CD8-positive, alpha-beta memory T cell (primary cell): ENCODE measurements at regions not wholly inside any gene's neighbourhood (a gene's known extent, or its start where the extent isn't known, plus 50 kb on each side); places are given as distances from the start of the nearest gene placed in this dataset.

Experiments used
- CTCF ChIA-PET: fragments of 350-600 bp; sonication (Branson Sonifier 250); formaldehyde crosslinking; loops from one replicate; lab custom pipeline; 2021; ENCODE audit warnings: antibody characterized with exemption; lab: Charles Lee
- POLR2A ChIA-PET: fragments of 350-600 bp; sonication (Branson Sonifier 250); formaldehyde crosslinking; loops from one replicate; lab custom pipeline; 2021; ENCODE audit warnings: antibody characterized with exemption; lab: Charles Lee
- DNase-seq, 5 donors: peaks; one replicate each; pipeline versions ENCODE4 v3.0.0 to v3.0.0-alpha.2; 2020 to 2022; ENCODE audit warnings: mixed read lengths in 1 of 5
- H3K27ac ChIP-seq: one replicate; pipeline ENCODE4 v1.7.0; 2013; ENCODE audit warnings: low read depth, mild to moderate bottlenecking, low read length, moderate library complexity
- H3K27me3 ChIP-seq: 2 replicates; pipeline ENCODE4 v1.7.0; 2013; ENCODE audit warnings: low read length, mild to moderate bottlenecking; ENCODE audit not compliant: insufficient read depth, poor library complexity, severe bottlenecking
- H3K36me3 ChIP-seq: 2 replicates; pipeline ENCODE4 v1.7.0; 2013; ENCODE audit warnings: mild to moderate bottlenecking, low read length, moderate library complexity; ENCODE audit not compliant: insufficient read depth
- H3K4me1 ChIP-seq: 2 replicates; pipeline ENCODE4 v1.7.0; 2013; ENCODE audit warnings: mild to moderate bottlenecking, low read length, moderate library complexity; ENCODE audit not compliant: insufficient read depth
- H3K4me3 ChIP-seq: 2 replicates; pipeline ENCODE4 v1.7.0; 2013; ENCODE audit warnings: mild to moderate bottlenecking, low read length
- H3K9me3 ChIP-seq: 2 replicates; pipeline ENCODE4 v1.7.0; 2013; ENCODE audit warnings: mild to moderate bottlenecking, low read length
- H3K27ac Mint-ChIP-seq, 8 donors: one replicate each; pipeline ENCODE4 v1.8.0; 2020 to 2021; ENCODE audit warnings: mixed read lengths in 8 of 8, mild to moderate bottlenecking in 6 of 8, inconsistent platforms in 3 of 8, moderate library complexity in 3 of 8
- H3K27me3 Mint-ChIP-seq, 2 donors: one replicate each; pipeline ENCODE4 v1.8.0; 2020 to 2021; ENCODE audit warnings: mixed read lengths in 2 of 2, mild to moderate bottlenecking in 1 of 2, moderate library complexity in 1 of 2
- H3K36me3 Mint-ChIP-seq, 3 donors: one replicate each; pipeline ENCODE4 v1.8.0; 2020 to 2021; ENCODE audit warnings: mixed read lengths in 3 of 3, inconsistent platforms in 1 of 3, mild to moderate bottlenecking in 1 of 3
- H3K4me1 Mint-ChIP-seq, 3 donors: one replicate each; pipeline ENCODE4 v1.8.0; 2020 to 2021; ENCODE audit warnings: mixed read lengths in 3 of 3, inconsistent platforms in 1 of 3, mild to moderate bottlenecking in 1 of 3
- H3K4me3 Mint-ChIP-seq, 7 donors: one replicate each; pipeline ENCODE4 v1.8.0; 2020 to 2021; ENCODE audit warnings: mixed read lengths in 7 of 7, mild to moderate bottlenecking in 6 of 7, moderate library complexity in 4 of 7, inconsistent platforms in 2 of 7
- H3K9me3 Mint-ChIP-seq, 5 donors: one replicate each; pipeline ENCODE4 v1.8.0; 2020 to 2022; ENCODE audit warnings: mixed read lengths in 5 of 5, mild to moderate bottlenecking in 3 of 5, moderate library complexity in 2 of 5, inconsistent platforms in 1 of 5

DNA sequence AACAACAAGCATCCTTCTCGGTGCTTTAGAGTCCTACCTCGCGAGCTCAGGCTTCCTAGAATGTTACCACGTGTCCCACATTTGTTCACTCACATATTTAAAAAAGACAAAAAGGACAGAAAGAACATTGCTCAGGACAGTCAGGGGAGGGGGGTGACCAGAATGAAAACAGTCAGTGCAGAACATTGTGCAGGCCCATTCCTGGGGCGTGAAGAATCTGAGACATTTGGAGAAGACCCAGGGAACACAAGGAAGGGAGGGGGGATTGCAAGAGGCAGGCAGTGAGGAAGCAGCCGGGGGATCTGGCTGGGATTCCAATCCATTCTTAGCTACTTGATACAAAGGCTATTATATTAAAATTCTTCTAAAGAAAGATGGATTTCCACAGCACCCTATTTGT lies 270.4 kb upstream of the CITED2 start:
- ChIA-PET CTCF (no interaction called here), POLR2A (no interaction called here)
- H3K4me1 ChIP-seq = peaks cover 5% of the 10 kb centered on the region

DNA sequence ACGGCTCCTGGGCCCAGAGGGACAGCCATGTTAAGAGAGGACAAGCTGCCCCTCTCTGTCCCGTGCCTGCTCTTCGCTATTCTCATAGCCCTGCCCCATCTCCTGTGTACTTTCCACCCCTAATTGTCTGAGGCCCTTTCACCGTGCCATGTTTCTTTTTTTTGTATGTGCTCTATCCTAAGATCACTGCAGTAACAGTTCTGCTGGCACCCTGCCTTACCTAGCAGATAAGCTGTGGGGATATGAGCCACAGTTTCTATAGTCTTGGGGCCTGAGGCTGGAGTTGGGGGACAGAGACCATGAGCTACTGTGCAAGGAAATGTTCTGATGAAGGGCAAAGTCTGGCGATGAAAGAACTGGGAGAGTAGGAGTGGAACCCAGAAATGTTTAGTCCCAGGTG lies 269.5 kb upstream of the CITED2 start:
- ChIA-PET CTCF (no interaction called here), POLR2A (no interaction called here)
- Mint-ChIP-seq H3K4me1 (peaks cover 10 to 16% (median 15%) of the 10 kb centered on the region in 3 donors), H3K9me3 (peaks cover 0 to 4% (median 0%) of the 10 kb centered on the region in 5 donors), H3K27me3 (peaks cover 0 to 2% of the 10 kb centered on the region in 2 donors), H3K27ac (peak overlapping the region in 1 of 8 donors; percentile 11), H3K36me3 (peaks cover 0 to 8% (median 0%) of the 10 kb centered on the region in 3 donors), H3K4me3 (no peak overlapping the region)
- no peak for DNase-seq
- Histone ChIP-seq H3K27ac (no peak overlapping the region), H3K9me3 (no peaks in the 10 kb centered on the region), H3K4me1 (peaks cover 5% of the 10 kb centered on the region), H3K27me3 (no peaks in the 10 kb centered on the region), H3K4me3 (no peak overlapping the region), H3K36me3 (no peaks in the 10 kb centered on the region)

More for the DNA sequence above, 270.4 kb upstream of the CITED2 start:
- no peak for DNase-seq
- Histone ChIP-seq H3K27me3 (no peaks in the 10 kb centered on the region), H3K4me3 (no peak overlapping the region), H3K27ac (no peak overlapping the region), H3K9me3 (no peaks in the 10 kb centered on the region), H3K36me3 (no peaks in the 10 kb centered on the region)
- Mint-ChIP-seq H3K27ac (no peak overlapping the region), H3K9me3 (peaks cover 0 to 4% (median 0%) of the 10 kb centered on the region in 5 donors), H3K27me3 (peaks cover 0 to 2% of the 10 kb centered on the region in 2 donors), H3K4me1 (peaks cover 7 to 16% (median 10%) of the 10 kb centered on the region in 3 donors), H3K36me3 (peaks cover 0 to 8% (median 0%) of the 10 kb centered on the region in 3 donors), H3K4me3 (no peak overlapping the region)

DNA sequence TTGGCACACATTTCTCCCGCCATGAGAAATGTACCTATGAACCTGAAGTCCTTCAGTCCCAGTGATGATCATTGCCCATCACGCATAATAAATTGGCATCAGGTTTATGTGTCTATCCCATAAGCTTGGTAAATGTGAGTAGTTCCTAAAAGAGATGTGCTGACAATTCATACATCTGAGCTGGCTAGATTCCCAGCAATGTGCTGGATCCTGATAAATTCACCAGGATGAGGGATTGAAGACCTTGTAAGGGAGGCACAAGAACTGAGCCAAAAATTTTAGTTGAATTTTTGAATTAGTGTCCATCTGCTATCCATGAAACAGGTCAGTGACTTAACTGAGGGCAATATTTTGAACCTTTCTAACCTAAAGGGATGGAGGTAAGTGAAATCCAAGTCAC lies 267.9 kb upstream of the CITED2 start:
- ChIA-PET POLR2A (no interaction called here), CTCF (no interaction called here)
- no peak overlapping the region for H3K4me3 Mint-ChIP-seq
- Histone ChIP-seq H3K4me3 (no peak overlapping the region), H3K9me3 (no peaks in the 10 kb centered on the region), H3K27me3 (no peaks in the 10 kb centered on the region), H3K27ac (no peak overlapping the region), H3K4me1 (peaks cover 5% of the 10 kb centered on the region), H3K36me3 (no peaks in the 10 kb centered on the region)
- peaks cover 0 to 4% of the 10 kb centered on the region in 2 donors for H3K27me3 Mint-ChIP-seq
- no peak overlapping the region for H3K27ac Mint-ChIP-seq
- peaks cover 0 to 15% (median 0%) of the 10 kb centered on the region in 3 donors for H3K36me3 Mint-ChIP-seq
- peaks cover 10 to 16% (median 15%) of the 10 kb centered on the region in 3 donors for H3K4me1 Mint-ChIP-seq
- peaks cover 0 to 4% (median 0%) of the 10 kb centered on the region in 5 donors for H3K9me3 Mint-ChIP-seq
- no peak for DNase-seq

DNA sequence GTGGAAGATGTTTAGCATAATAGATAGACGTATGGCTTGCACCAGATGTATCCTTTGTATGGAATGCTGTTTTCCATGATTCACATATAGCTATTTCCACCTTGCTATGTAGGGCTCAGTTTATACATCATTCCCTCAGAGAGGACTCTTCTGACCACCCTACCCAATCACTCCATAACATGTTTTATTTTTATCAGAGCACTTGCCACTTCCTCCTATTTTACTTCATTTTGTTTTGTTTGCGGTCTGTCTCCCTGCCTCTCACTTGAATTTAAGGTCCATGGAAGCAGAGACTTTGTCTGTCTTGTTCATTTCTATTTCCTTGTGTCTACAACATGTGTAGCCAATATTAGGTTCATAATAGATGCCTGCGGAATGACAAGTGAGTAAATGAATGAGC lies 266.9 kb upstream of the CITED2 start:
- H3K36me3 Mint-ChIP-seq = peaks cover 0 to 8% (median 0%) of the 10 kb centered on the region in 3 donors
- H3K4me3 ChIP-seq = no peak overlapping the region
- H3K27ac ChIP-seq = no peak overlapping the region
- no peaks in the 10 kb centered on the region for H3K27me3 ChIP-seq
- H3K4me1 ChIP-seq = peaks cover 5% of the 10 kb centered on the region
- peaks cover 10 to 16% (median 15%) of the 10 kb centered on the region in 3 donors for H3K4me1 Mint-ChIP-seq
- H3K36me3 ChIP-seq = no peaks in the 10 kb centered on the region
- DNase-seq = no peak
- ChIA-PET POLR2A (no interaction called here), CTCF (no interaction called here)
- H3K9me3 ChIP-seq = no peaks in the 10 kb centered on the region
- no peak overlapping the region for H3K4me3 Mint-ChIP-seq
- no peaks in the 10 kb centered on the region for H3K9me3 Mint-ChIP-seq
- H3K27ac Mint-ChIP-seq = no peak overlapping the region
- H3K27me3 Mint-ChIP-seq = peaks cover 0 to 6% of the 10 kb centered on the region in 2 donors

DNA sequence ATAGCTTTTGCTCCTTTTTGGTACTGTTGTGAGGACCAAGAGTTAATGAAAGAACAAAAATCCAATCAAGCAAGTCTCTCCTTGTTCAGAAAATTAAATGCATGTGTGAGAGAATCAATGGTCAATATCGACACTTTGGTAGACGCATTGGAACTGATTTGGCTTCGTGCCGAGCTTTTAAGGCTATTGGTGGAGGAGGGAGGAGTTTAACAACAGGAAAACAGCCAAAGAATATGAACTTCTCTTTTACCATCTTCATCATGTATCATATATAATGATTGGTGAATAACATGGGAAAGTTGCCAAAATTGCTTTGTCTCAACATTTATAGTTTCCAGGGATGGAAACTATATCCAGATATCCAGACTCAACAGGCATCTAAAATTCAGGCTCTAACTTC lies 266.5 kb upstream of the CITED2 start:
- no peak for DNase-seq
- no peaks in the 10 kb centered on the region for H3K36me3 ChIP-seq
- no peak overlapping the region for H3K27ac Mint-ChIP-seq
- H3K4me1 Mint-ChIP-seq = peaks cover 10 to 16% (median 15%) of the 10 kb centered on the region in 3 donors
- H3K36me3 Mint-ChIP-seq = peaks cover 0 to 7% (median 0%) of the 10 kb centered on the region in 3 donors
- ChIA-PET POLR2A (no interaction called here), CTCF (no interaction called here)
- H3K9me3 ChIP-seq = no peaks in the 10 kb centered on the region
- no peak overlapping the region for H3K27ac ChIP-seq
- H3K9me3 Mint-ChIP-seq = no peaks in the 10 kb centered on the region
- H3K4me3 Mint-ChIP-seq = no peak overlapping the region
- no peaks in the 10 kb centered on the region for H3K27me3 ChIP-seq
- H3K4me1 ChIP-seq = peaks cover 5% of the 10 kb centered on the region
- peaks cover 0 to 6% of the 10 kb centered on the region in 2 donors for H3K27me3 Mint-ChIP-seq
- H3K4me3 ChIP-seq = no peak overlapping the region

DNA sequence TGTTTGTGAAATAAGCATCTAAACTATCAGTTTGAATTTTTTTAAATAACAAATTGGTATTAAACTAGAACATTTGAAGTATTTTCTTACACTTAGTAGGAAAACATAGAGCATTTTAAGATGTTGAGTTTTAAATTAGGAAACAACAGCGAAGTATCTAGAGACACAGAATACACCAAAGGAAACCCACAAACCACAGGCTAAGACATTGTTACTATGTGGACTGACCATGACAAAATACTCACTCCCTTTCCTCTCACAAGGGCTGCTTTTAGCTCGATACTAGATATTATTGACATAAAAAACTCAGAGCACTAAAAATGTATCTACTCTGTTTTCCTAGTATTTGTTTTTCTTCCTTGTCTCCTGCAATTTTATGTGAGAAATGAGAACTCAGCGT lies 266.0 kb upstream of the CITED2 start:
- Histone ChIP-seq H3K27ac (no peak overlapping the region), H3K27me3 (no peaks in the 10 kb centered on the region), H3K9me3 (no peaks in the 10 kb centered on the region), H3K36me3 (no peaks in the 10 kb centered on the region), H3K4me3 (no peak overlapping the region), H3K4me1 (peaks cover 5% of the 10 kb centered on the region)
- no peak overlapping the region for H3K4me3 Mint-ChIP-seq
- H3K36me3 Mint-ChIP-seq = peaks cover 0 to 7% (median 0%) of the 10 kb centered on the region in 3 donors
- ChIA-PET CTCF (no interaction called here), POLR2A (no interaction called here)
- H3K27ac Mint-ChIP-seq = peak overlapping the region in 1 of 8 donors; percentile 39
- DNase-seq = no peak
- peaks cover 0 to 6% of the 10 kb centered on the region in 2 donors for H3K27me3 Mint-ChIP-seq
- peaks cover 10 to 16% (median 15%) of the 10 kb centered on the region in 3 donors for H3K4me1 Mint-ChIP-seq
- H3K9me3 Mint-ChIP-seq = no peaks in the 10 kb centered on the region

DNA sequence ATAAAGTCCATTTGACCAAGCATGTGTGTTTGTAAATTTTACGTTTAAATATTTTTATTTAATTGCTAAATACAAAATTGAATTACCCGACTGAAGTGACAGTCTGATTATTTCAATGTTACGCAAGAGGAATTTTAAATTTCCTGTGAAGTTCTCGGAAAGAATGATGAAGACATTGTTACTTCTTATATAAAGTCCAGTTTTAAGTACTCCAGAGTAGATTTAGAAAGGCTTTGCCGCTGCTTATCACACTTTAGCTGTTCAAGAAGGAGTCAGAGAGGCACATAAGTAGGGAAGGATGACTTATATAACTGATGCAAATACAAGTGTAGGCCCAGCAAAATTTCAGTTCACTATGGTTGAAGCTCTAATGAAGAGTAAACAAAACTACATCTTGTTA lies 265.1 kb upstream of the CITED2 start:
- Histone ChIP-seq H3K36me3 (no peaks in the 10 kb centered on the region), H3K27ac (no peak overlapping the region), H3K4me3 (no peak overlapping the region), H3K9me3 (no peaks in the 10 kb centered on the region), H3K4me1 (peaks cover 5% of the 10 kb centered on the region), H3K27me3 (no peaks in the 10 kb centered on the region)
- H3K27ac Mint-ChIP-seq = no peak overlapping the region
- no peak for DNase-seq
- ChIA-PET POLR2A (no interaction called here), CTCF (no interaction called here)
- peaks cover 0 to 7% (median 0%) of the 10 kb centered on the region in 3 donors for H3K36me3 Mint-ChIP-seq
- peaks cover 0 to 4% of the 10 kb centered on the region in 2 donors for H3K27me3 Mint-ChIP-seq
- H3K4me3 Mint-ChIP-seq = no peak overlapping the region
- H3K9me3 Mint-ChIP-seq = no peaks in the 10 kb centered on the region
- peaks cover 10 to 16% (median 15%) of the 10 kb centered on the region in 3 donors for H3K4me1 Mint-ChIP-seq

DNA sequence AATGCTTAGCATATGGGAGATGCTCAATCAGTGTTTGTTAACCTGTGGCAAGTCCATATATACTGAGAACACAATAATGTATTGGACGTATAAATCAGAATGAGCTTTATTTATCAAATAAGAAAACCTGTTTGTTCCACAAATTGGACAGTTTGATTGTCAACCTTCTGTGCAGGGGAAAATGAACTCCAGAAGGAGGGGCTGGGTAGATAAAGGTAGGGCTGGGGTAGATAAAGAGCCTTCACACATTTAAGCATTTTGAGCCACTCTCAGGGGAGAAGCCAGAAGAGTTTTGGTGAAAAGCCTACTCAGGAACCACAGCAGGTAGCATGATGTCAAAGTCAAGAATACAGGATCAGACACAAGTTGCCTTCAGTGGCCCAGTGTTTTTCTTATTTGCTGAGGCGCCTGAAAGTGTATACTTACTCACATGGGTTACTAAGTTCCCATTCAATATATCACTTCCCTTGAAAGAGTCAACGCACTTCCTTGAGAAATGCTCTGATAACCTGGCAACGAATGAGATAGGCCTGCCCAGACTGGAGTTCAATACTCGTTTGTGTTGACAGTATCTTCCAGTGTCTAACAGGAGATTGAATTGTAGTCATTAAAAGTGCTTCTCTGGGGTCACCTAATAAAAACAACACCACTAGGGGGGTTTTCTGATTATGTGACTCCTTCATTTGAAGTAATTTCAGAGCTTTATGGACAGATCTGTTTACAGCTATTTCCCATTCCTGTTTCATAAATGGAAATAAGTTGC lies 263.9 kb upstream of the CITED2 start:
- Histone ChIP-seq H3K4me3 (no peak overlapping the region), H3K9me3 (no peaks in the 10 kb centered on the region), H3K27me3 (no peaks in the 10 kb centered on the region), H3K27ac (no peak overlapping the region), H3K4me1 (peaks cover 5% of the 10 kb centered on the region), H3K36me3 (no peaks in the 10 kb centered on the region)
- H3K4me3 Mint-ChIP-seq = no peak overlapping the region
- H3K36me3 Mint-ChIP-seq = peaks cover 0 to 7% (median 0%) of the 10 kb centered on the region in 3 donors
- ChIA-PET POLR2A (no interaction called here), CTCF (no interaction called here)
- H3K4me1 Mint-ChIP-seq = peaks cover 10 to 16% (median 15%) of the 10 kb centered on the region in 3 donors
- peaks cover 0 to 4% of the 10 kb centered on the region in 2 donors for H3K27me3 Mint-ChIP-seq
- H3K27ac Mint-ChIP-seq = peak overlapping the region in 1 of 8 donors; percentile 10
- H3K9me3 Mint-ChIP-seq = no peaks in the 10 kb centered on the region
- DNase-seq = no peak
